SU-DHL-6 (cell line): ENCODE measurements at regions not wholly inside any gene's neighbourhood (a gene's known extent, or its start where the extent isn't known, plus 50 kb on each side); places are given as distances from the start of the nearest gene placed in this dataset.
"Not testable (repeated sequence)": the region's sequence is repeated elsewhere in the genome, so short reads cannot be mapped to it uniquely, and the experiment has no call there.

ENCODE experiments used
- H2AFZ ChIP-seq: fragments of 200-600 bp; sonication (generic); 2 replicates; pipeline ENCODE4 v1.6.1; 2014; ENCODE audit warnings: low read depth, mild to moderate bottlenecking, moderate library complexity, mixed read lengths, antibody characterized with exemption, low read length; ENCODE audit not compliant: severe bottlenecking
- H3F3A ChIP-seq: fragments of 200-600 bp; shearing (Covaris generic); 2 replicates; pipeline ENCODE4 v1.6.0; 2016; ENCODE audit warnings: antibody characterized with exemption, mild to moderate bottlenecking; ENCODE audit not compliant: insufficient read depth
- H3K27ac ChIP-seq: fragments of 200-600 bp; sonication (generic); 2 replicates; pipeline ENCODE4 v1.5.1; 2016; ENCODE audit warnings: low read depth, mild to moderate bottlenecking, low read length, moderate library complexity, mixed read lengths
- H3K27me3 ChIP-seq: fragments of 200-600 bp; sonication (generic), shearing (Covaris generic); 2 replicates; pipeline ENCODE4 v1.6.0; 2014; ENCODE audit warnings: mild to moderate bottlenecking, low read length
- H3K36me3 ChIP-seq: fragments of 200-600 bp; sonication (generic); 2 replicates; pipeline ENCODE4 v1.6.1; 2014; ENCODE audit warnings: mild to moderate bottlenecking, low read length, mixed read lengths
- H3K4me2 ChIP-seq: fragments of 300-600, 200-600 bp; shearing (Covaris generic), sonication (generic); 2 replicates; pipeline ENCODE4 v1.6.0; 2014; ENCODE audit warnings: low read length, low read depth, mild to moderate bottlenecking; ENCODE audit not compliant: poor library complexity, severe bottlenecking
- H3K4me3 ChIP-seq: fragments of 200-600 bp; sonication (generic); 2 replicates; pipeline ENCODE4 v1.5.1; 2014; ENCODE audit warnings: antibody characterized with exemption, low read length, mild to moderate bottlenecking, mixed read lengths; ENCODE audit not compliant: insufficient read depth, poor library complexity, severe bottlenecking
- H3K79me2 ChIP-seq: fragments of 200-600 bp; sonication (generic); 2 replicates; pipeline ENCODE4 v1.6.1; 2014; ENCODE audit warnings: mild to moderate bottlenecking, low read length, moderate library complexity; ENCODE audit not compliant: insufficient read depth
- H3K9ac ChIP-seq: fragments of 200-600 bp; sonication (generic); 2 replicates; pipeline ENCODE4 v1.7.0; 2014; ENCODE audit warnings: mild to moderate bottlenecking, low read length
- H3K9me2 ChIP-seq: fragments of 200-600 bp; sonication (generic); replicated peaks from 2 replicates; pipeline ENCODE4 v1.6.1; 2014; ENCODE audit warnings: low read length; ENCODE audit not compliant: insufficient read depth
- H3K9me3 ChIP-seq: fragments of 200-600 bp; sonication (generic); 2 replicates; pipeline ENCODE4 v1.6.1; 2014; ENCODE audit warnings: low read length, mixed read lengths; ENCODE audit not compliant: insufficient read depth
- H4K20me1 ChIP-seq: fragments of 200-600 bp; sonication (generic); 2 replicates; pipeline ENCODE4 v1.6.1; 2014; ENCODE audit warnings: low read depth, mild to moderate bottlenecking, antibody characterized with exemption, low read length, moderate library complexity, mixed read lengths
- CTCF ChIP-seq: fragments of 200-600 bp; sonication (generic); IDR thresholded peaks from one replicate; pipeline ENCODE4 v1.5.1; 2017; ENCODE audit warnings: antibody characterized with exemption, mild to moderate bottlenecking, low read length, moderate library complexity; ENCODE audit not compliant: insufficient read depth, poor library complexity, severe bottlenecking
- EZH2phosphoT487 ChIP-seq: fragments of 200-600 bp; sonication (generic), shearing (Covaris generic); conservative IDR thresholded peaks from 2 replicates; pipeline ENCODE4 v1.6.1; 2018; ENCODE audit warnings: mild to moderate bottlenecking, antibody characterized with exemption, low read length, moderate library complexity, mixed read lengths

DNA sequence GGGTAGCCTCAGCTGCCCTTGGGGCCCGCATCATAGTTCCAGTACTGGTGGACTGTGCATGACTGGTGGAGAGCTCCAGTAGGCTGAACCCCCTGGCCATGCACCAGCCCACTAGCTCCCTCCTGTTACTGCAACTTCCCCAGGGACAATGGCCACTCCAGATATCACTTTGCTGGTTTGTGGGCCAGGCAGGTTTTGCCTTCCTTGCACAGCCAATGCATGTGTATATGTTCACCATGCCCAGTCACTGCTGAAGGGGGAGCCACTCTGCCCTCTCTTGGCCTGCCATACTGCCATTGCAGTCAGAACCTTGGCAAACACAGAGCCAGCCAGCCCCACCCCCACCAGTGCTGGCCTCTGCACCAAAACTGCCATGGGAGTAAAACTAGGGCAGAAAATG lies 2095.3 kb upstream of the RAG2 start:
- Histone ChIP-seq H3K9me3 (no peaks in the 10 kb centered on the region), H3K9me2 (no peaks in the 10 kb centered on the region), H3K4me2 (no peak overlapping the region), H2AFZ (no peak overlapping the region), H3K4me3 (no peak overlapping the region), H4K20me1 (no peaks in the 10 kb centered on the region), H3K36me3 (no peaks in the 10 kb centered on the region), H3K79me2 (no peaks in the 10 kb centered on the region), H3F3A (no peaks in the 10 kb centered on the region), H3K27ac (no peak overlapping the region), H3K27me3 (no peaks in the 10 kb centered on the region), H3K9ac (no peak overlapping the region)
- TF ChIP-seq EZH2phosphoT487 (no peak), CTCF (no peak)

DNA sequence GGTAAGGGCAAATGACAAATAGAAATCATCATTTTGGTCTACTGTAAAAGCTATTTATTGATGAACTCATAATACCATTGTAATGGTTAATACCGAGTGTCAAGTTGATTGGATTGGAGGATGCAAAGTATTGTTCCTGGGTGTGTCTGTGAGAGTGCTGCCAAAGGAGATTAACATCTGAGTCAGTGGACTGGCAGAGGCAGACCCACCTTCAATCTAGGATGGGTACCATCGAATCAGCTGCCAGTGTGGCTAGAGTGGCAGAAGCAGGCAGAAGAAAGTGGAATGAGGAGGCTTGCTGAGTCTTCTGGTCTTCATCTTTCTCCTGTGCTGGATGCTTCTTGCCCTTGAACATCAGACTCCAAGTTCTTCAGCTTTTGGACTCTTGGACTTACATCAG lies 2092.2 kb upstream of the RAG2 start:
- not testable (repeated sequence) for H3K27ac ChIP-seq, H4K20me1 ChIP-seq, H3K9ac ChIP-seq, H3K4me2 ChIP-seq, H2AFZ ChIP-seq, H3K79me2 ChIP-seq, H3K27me3 ChIP-seq, H3K36me3 ChIP-seq, H3F3A ChIP-seq, H3K4me3 ChIP-seq, H3K9me2 ChIP-seq, H3K9me3 ChIP-seq

- Histone ChIP-seq H3K4me3 (no peak overlapping the region), H3F3A (no peaks in the 10 kb centered on the region), H3K9me2 (no peaks in the 10 kb centered on the region), H3K9ac (no peak overlapping the region), H2AFZ (no peak overlapping the region), H3K36me3 (no peaks in the 10 kb centered on the region), H3K27me3 (no peaks in the 10 kb centered on the region), H3K79me2 (no peaks in the 10 kb centered on the region), H3K9me3 (no peaks in the 10 kb centered on the region), H3K4me2 (no peak overlapping the region), H4K20me1 (no peaks in the 10 kb centered on the region), H3K27ac (no peak overlapping the region)
- TF ChIP-seq EZH2phosphoT487, result no peak
- TF ChIP-seq CTCF, result no peak
Observed at GRCh38 chr11:38687008-38687407, 2089.0 kb upstream of the RAG2 start.

GRCh38 chr11:38683484-38683883 lies 2085.4 kb upstream of the RAG2 start:
- Histone ChIP-seq H2AFZ (no peak overlapping the region), H3K9me2 (no peaks in the 10 kb centered on the region), H3K79me2 (no peaks in the 10 kb centered on the region), H3K9me3 (no peaks in the 10 kb centered on the region), H3K27ac (no peak overlapping the region), H3K4me2 (no peak overlapping the region), H3K27me3 (no peaks in the 10 kb centered on the region), H3K36me3 (no peaks in the 10 kb centered on the region), H4K20me1 (no peaks in the 10 kb centered on the region), H3K4me3 (no peak overlapping the region), H3F3A (no peaks in the 10 kb centered on the region), H3K9ac (no peak overlapping the region)
- no peak for TF ChIP-seq CTCF
- TF ChIP-seq EZH2phosphoT487, result no peak
